ENCODE measurements at regions not wholly inside any gene's neighbourhood (a gene's known extent, or its start where the extent isn't known, plus 50 kb on each side); places are given as distances from the start of the nearest gene placed in this dataset.

DNA sequence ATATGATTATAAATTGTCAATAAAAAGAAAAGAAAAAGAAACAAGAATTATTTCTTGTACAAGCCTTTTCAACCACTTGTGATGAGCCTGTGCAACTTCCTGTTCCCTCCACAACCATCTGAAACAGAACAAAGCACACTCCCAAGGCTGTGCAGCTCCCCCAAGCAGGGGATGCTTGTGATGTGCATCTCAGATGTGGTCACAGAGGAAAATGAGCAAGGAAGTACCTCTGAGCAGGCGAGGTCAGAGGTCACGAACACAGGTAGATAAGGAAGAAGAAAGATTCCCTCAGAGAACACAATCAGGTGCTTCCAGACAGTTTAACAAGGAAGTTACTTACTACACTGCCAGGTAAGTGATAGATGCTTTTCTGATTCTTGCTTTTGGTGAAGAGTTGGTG lies 274.8 kb upstream of the SLC39A10 start:
- Histone ChIP-seq H3K27me3 (ENCODE audit: control insufficient read depth, insufficient read depth, low read length) (no peaks in the 10 kb centered on the region), H3K36me3 (ENCODE audit: control insufficient read depth, insufficient read depth, low read length) (no peaks in the 10 kb centered on the region), H3K4me1 (ENCODE audit: control insufficient read depth, insufficient read depth, low read length) (no peaks in the 10 kb centered on the region), H3K4me3 (ENCODE audit: low read depth, low read length) (no peak overlapping the region), H3K9ac (ENCODE audit: low read length) (no peak overlapping the region), H3K27ac (ENCODE audit: low read depth, low read length) (no peak overlapping the region), H3K9me3 (ENCODE audit: control insufficient read depth, insufficient read depth, low read depth, low read length) (peaks cover 4% of the 10 kb centered on the region)

DNA sequence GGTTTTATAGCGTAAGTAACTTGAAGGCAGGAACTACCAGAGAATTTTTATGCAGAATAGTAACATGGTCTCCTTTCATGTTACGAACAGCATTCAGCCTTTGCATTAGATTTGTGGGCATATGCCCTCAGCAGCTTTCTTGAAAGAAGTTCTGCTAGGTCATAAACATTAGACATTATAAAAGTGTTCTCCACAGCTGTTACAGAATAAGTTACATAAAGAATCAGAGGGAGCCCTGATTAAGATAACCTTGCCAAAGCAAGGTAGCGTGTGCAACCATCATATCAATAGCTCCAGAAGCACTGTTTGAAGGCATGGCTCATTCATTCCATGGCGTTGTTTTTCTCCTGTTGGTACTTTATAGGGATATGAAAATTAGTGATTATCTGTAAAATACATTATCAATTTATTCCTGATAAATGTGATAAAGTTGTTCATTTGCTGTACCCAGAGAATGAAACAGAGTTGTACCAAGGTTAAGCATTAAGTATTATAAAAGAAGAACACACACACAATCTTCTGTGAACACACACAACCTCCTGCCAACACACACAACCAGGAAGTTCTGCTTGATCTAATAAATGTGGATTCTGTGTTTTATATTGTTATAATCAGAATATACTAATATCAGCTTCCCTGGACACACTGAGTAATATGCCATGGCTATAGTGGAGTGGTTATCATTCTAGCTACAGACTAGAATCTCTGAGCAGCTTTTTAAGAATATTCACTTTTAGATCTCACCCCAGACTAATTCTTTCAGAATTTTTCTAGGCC lies 286.7 kb upstream of the SLC39A10 start:
- Histone ChIP-seq H3K4me1 (ENCODE audit: control insufficient read depth, insufficient read depth, low read length) (no peaks in the 10 kb centered on the region), H3K4me3 (ENCODE audit: low read depth, low read length) (no peak overlapping the region), H3K27ac (ENCODE audit: low read depth, low read length) (no peak overlapping the region), H3K9ac (ENCODE audit: low read length) (no peak overlapping the region), H3K9me3 (ENCODE audit: control insufficient read depth, insufficient read depth, low read depth, low read length) (no peaks in the 10 kb centered on the region), H3K27me3 (ENCODE audit: control insufficient read depth, insufficient read depth, low read length) (no peaks in the 10 kb centered on the region), H3K36me3 (ENCODE audit: control insufficient read depth, insufficient read depth, low read length) (no peaks in the 10 kb centered on the region)

DNA sequence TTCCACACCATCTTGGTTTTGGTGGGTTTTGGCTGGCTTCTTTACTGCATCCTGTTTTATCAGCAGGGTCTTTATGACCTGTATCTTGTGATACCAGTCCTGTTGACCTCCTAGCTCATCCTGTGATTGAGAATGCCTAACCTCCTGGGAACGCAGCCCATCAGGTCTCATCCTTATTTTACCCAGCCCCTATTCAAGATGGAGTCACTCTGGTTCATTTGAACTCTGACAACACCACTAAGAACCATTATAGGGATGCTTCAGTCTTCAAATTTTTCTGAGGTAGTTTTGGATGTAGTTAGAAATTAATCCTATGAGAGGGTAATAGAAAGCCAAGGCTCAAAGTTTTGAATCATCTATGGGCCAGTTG lies 287.8 kb upstream of the SLC39A10 start:
- H3K4me3 ChIP-seq (ENCODE audit: low read depth, low read length), result no peak overlapping the region

DNA sequence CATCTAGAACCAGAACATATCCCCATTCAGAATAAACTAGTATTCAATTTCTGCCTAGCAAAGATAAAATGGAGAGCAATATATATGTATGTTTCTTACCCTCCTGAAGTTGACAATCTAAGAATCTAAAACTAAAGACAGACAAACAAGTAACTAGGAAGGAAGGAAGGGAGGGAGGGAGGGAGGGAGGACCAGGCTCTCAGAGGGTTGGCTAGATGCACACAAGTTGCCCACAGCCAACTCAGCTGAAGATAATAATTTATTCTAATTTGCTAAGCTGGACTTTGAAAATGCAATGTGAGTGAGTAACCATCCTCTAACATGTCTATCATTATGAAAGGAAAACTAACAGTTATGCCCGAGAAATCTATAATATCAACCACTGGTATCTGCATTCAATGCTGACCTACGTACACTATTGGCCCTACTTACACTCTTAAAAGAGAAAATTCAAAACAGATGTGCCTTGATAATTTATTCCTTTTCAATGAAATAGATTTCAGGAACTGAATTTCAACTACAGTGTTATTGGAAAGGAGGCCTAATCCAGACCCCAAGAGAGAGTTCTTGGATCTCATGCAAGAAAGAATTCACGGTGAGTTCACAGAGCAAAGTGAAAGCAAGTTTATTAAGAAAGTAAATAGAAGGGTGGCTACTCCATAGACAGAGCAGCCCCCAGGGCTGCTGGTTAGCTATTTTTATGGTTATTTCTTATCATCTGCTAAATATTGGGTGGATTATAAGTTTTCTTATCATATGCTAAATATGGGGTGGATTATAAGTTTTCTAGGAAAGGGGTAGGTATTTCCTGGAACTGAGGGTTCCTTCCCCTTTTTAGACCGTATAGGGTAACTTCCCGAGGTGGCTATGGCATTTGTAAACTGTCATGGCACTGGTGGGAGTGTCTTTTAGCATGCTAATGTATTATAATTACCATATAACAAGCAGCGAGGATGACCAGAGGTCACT lies 288.5 kb upstream of the SLC39A10 start:
- Histone ChIP-seq H3K36me3 (ENCODE audit: control insufficient read depth, insufficient read depth, low read length) (no peaks in the 10 kb centered on the region), H3K27me3 (ENCODE audit: control insufficient read depth, insufficient read depth, low read length) (no peaks in the 10 kb centered on the region), H3K4me3 (ENCODE audit: low read depth, low read length) (no peak overlapping the region), H3K9ac (ENCODE audit: low read length) (no peak overlapping the region), H3K27ac (ENCODE audit: low read depth, low read length) (no peak overlapping the region), H3K9me3 (ENCODE audit: control insufficient read depth, insufficient read depth, low read depth, low read length) (peaks cover 8% of the 10 kb centered on the region; the same call in 1 of the 2 replicates), H3K4me1 (ENCODE audit: control insufficient read depth, insufficient read depth, low read length) (no peaks in the 10 kb centered on the region)

More for the DNA sequence above, 287.8 kb upstream of the SLC39A10 start:
- H3K9ac ChIP-seq (ENCODE audit: low read length), result no peak overlapping the region
- H3K4me1 ChIP-seq (ENCODE audit: control insufficient read depth, insufficient read depth, low read length), result no peaks in the 10 kb centered on the region
- no peak overlapping the region for H3K27ac ChIP-seq (ENCODE audit: low read depth, low read length)
- H3K9me3 ChIP-seq (ENCODE audit: control insufficient read depth, insufficient read depth, low read depth, low read length), result peaks cover 8% of the 10 kb centered on the region; the same call in 1 of the 2 replicates
- H3K27me3 ChIP-seq (ENCODE audit: control insufficient read depth, insufficient read depth, low read length), result no peaks in the 10 kb centered on the region
- no peaks in the 10 kb centered on the region for H3K36me3 ChIP-seq (ENCODE audit: control insufficient read depth, insufficient read depth, low read length)

DNA sequence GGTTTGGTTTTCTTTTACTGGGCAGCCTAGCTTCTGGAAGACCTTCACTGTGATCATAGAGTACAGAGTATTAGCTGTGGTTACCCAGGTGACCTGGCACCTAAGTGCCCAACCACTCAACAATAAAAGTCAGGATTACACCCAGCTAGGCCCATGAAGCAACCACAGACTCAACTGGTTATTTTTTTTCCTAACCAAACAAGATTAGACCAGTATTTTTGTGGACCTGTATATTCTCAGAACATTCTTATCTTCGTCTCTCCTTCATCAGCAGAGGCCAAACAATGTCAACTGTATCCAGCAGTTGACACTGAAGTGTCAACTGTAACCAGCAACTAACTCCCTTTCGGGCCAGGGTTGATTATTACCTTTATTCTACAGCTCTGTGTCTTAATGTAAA lies 289.2 kb upstream of the SLC39A10 start:
- Histone ChIP-seq H3K27ac (ENCODE audit: low read depth, low read length) (no peak overlapping the region), H3K27me3 (ENCODE audit: control insufficient read depth, insufficient read depth, low read length) (no peaks in the 10 kb centered on the region), H3K4me1 (ENCODE audit: control insufficient read depth, insufficient read depth, low read length) (no peaks in the 10 kb centered on the region), H3K36me3 (ENCODE audit: control insufficient read depth, insufficient read depth, low read length) (no peaks in the 10 kb centered on the region), H3K9ac (ENCODE audit: low read length) (no peak overlapping the region), H3K9me3 (ENCODE audit: control insufficient read depth, insufficient read depth, low read depth, low read length) (peaks cover 8% of the 10 kb centered on the region; the same call in 1 of the 2 replicates), H3K4me3 (ENCODE audit: low read depth, low read length) (no peak overlapping the region)

DNA sequence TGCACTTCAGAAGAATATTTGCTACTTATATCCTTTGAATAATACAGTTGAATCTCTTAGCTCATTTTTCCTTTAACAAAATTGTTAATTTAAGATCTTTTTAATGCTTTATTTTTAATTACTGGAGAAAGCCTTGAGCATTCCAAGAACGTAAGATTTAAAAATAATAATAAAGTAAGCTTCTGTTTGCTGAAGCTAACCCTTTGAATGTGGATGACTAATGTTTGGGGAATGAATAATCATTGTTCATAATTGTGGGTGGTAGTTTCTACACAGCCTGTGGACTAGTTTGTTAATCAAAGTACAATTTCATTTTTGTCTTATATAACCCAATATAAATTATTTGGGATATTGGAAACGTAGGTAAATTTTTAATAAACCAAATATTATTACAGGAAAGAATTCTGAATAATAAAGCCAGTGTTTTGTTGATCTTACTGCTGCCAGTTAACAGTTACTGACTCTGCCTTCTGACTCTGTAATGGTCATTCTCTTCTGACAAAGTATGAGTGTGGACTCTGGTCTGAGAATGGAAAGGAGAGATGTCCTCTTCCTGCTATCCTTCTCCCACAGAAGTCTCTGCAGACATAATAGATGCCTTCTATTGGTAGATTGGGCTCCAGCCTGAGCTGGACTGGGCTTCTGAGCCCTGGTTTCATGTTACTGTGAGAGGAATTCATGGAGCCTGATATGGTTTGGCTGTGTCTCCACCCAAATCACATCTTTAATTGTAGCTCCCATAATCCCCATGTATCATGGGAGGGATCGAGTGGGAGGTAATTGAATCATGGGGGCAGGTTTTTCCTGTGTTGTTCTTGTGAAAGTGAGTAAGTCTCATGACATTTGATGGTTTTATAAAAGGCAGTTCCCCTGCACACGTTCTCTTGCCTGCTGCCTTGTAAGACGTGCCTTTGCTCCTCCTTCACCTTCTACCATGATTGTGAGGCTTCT lies 292.7 kb upstream of the SLC39A10 start:
- Histone ChIP-seq H3K27ac (ENCODE audit: low read depth, low read length) (no peak overlapping the region), H3K9ac (ENCODE audit: low read length) (no peak overlapping the region), H3K27me3 (ENCODE audit: control insufficient read depth, insufficient read depth, low read length) (no peaks in the 10 kb centered on the region), H3K4me3 (ENCODE audit: low read depth, low read length) (no peak overlapping the region), H3K36me3 (ENCODE audit: control insufficient read depth, insufficient read depth, low read length) (no peaks in the 10 kb centered on the region), H3K9me3 (ENCODE audit: control insufficient read depth, insufficient read depth, low read depth, low read length) (peaks cover 8% of the 10 kb centered on the region; the same call in 1 of the 2 replicates), H3K4me1 (ENCODE audit: control insufficient read depth, insufficient read depth, low read length) (no peaks in the 10 kb centered on the region)

DNA sequence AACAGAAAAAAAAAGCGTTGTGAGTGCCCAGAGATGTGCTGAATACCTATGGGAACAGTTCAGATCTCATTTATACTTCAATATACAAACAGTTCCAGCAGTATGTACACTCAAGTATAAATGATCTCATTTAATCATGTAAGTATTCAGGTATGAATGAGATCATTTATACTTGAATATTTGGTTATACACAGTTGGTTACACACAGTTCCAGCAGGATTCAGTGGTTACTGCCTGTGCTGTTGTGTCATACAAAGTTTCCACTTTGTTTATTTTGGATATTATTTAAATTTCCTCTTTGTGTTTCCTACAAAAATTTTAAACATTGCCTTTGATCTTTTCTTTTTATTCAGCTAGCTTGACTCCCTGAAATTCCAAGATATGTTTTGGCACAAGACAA lies 293.5 kb upstream of the SLC39A10 start:
- H3K9me3 ChIP-seq (ENCODE audit: control insufficient read depth, insufficient read depth, low read depth, low read length), result peaks cover 8% of the 10 kb centered on the region; the same call in 1 of the 2 replicates
- H3K4me1 ChIP-seq (ENCODE audit: control insufficient read depth, insufficient read depth, low read length), result no peaks in the 10 kb centered on the region
- H3K4me3 ChIP-seq (ENCODE audit: low read depth, low read length), result no peak overlapping the region
- no peak overlapping the region for H3K9ac ChIP-seq (ENCODE audit: low read length)
- H3K27me3 ChIP-seq (ENCODE audit: control insufficient read depth, insufficient read depth, low read length), result no peaks in the 10 kb centered on the region
- H3K36me3 ChIP-seq (ENCODE audit: control insufficient read depth, insufficient read depth, low read length), result no peaks in the 10 kb centered on the region
- no peak overlapping the region for H3K27ac ChIP-seq (ENCODE audit: low read depth, low read length)

DNA sequence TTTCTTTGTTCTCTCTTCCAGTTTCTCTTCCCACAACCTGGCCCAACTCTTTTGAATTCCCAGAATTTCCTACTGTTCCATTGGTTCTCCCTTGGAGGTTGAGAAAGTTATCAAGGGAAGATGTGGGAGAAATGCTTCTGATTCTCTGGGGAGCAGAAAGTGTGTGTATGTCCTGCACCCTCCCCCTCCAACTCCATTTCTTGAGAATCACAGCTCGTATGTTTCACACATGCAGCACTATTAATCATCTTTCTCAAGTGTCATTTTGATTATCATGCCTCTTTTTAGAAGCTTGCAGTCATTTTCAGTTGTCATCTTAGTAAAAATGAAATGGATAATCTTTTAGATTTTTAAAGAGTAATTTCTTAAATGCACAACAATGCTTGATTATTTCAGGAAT lies 296.8 kb upstream of the SLC39A10 start:
- Histone ChIP-seq H3K4me3 (ENCODE audit: low read depth, low read length) (no peak overlapping the region), H3K9ac (ENCODE audit: low read length) (no peak overlapping the region), H3K9me3 (ENCODE audit: control insufficient read depth, insufficient read depth, low read depth, low read length) (peaks cover 12% of the 10 kb centered on the region; the same call in 1 of the 2 replicates), H3K36me3 (ENCODE audit: control insufficient read depth, insufficient read depth, low read length) (no peaks in the 10 kb centered on the region), H3K4me1 (ENCODE audit: control insufficient read depth, insufficient read depth, low read length) (no peaks in the 10 kb centered on the region), H3K27ac (ENCODE audit: low read depth, low read length) (no peak overlapping the region), H3K27me3 (ENCODE audit: control insufficient read depth, insufficient read depth, low read length) (no peaks in the 10 kb centered on the region)

DNA sequence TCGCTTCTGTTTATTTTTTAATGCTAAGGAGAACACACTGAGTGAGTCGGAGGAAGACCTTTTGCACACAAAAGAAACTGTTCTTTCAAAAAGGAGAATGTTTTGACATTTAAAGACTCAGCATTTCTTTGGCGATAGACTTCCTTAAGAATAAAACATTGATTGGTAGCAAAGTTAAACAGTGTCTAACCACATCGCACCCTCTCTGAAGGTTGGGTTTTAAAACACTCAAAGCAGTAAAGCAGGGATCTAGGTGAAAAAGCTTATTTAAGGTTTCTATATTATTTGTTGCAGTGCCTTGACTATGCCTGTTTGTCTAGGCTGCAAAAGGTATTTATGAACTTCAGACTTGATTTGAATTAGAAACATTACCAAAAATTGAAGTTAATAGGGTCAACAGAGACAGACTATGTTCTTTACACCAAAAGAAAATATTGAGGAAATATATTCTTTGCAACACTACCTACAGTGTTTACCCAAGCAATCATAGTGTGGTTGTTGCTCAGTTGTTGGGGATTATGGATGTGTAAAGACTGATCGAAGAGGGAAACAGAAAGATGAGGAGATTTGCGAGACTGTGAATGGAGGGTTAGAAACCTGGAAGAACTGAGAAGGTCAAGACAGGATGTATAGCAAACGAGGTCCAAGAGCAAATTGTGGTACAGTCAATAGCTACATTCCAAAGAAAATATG lies 297.8 kb upstream of the SLC39A10 start:
- Histone ChIP-seq H3K9me3 (ENCODE audit: control insufficient read depth, insufficient read depth, low read depth, low read length) (0 out of 2 replicates have a peak, but pooled peaks cover 4% of the 10 kb centered on the region), H3K27ac (ENCODE audit: low read depth, low read length) (no peak overlapping the region), H3K9ac (ENCODE audit: low read length) (no peak overlapping the region), H3K4me3 (ENCODE audit: low read depth, low read length) (no peak overlapping the region), H3K4me1 (ENCODE audit: control insufficient read depth, insufficient read depth, low read length) (no peaks in the 10 kb centered on the region), H3K36me3 (ENCODE audit: control insufficient read depth, insufficient read depth, low read length) (no peaks in the 10 kb centered on the region), H3K27me3 (ENCODE audit: control insufficient read depth, insufficient read depth, low read length) (no peaks in the 10 kb centered on the region)

DNA sequence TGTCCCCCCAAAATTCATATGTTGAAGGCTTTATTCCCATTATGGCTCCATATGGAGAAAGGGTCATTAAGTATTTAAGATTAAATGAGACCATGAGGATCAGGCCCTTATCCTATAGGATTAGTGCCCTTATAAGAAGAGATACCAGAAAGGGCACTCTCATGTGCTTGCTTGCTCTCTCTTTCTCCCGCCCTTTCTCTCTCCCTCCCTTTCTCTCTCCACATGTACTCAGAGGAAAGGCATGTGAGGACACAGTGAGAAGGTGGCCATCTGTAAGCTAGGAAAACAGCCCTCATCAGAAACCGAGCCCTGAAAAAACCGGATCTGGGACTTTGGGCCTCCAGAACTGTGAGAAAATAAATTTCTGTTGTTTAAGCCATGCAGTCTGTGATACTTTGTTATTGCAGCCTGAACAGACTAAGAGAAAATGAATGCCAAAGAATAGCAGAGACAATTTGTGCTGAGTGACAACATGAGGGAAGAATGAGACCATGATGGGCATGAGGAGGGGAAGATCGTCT lies 300.0 kb upstream of the SLC39A10 start:
- H3K9me3 ChIP-seq (ENCODE audit: control insufficient read depth, insufficient read depth, low read depth, low read length), result 0 out of 2 replicates have a peak, but pooled peaks cover 4% of the 10 kb centered on the region
- H3K27me3 ChIP-seq (ENCODE audit: control insufficient read depth, insufficient read depth, low read length), result no peaks in the 10 kb centered on the region
- no peak overlapping the region for H3K4me3 ChIP-seq (ENCODE audit: low read depth, low read length)
- H3K4me1 ChIP-seq (ENCODE audit: control insufficient read depth, insufficient read depth, low read length), result peaks cover 7% of the 10 kb centered on the region; the same call in 1 of the 2 replicates
- no peak overlapping the region for H3K27ac ChIP-seq (ENCODE audit: low read depth, low read length)
- H3K36me3 ChIP-seq (ENCODE audit: control insufficient read depth, insufficient read depth, low read length), result no peaks in the 10 kb centered on the region
- H3K9ac ChIP-seq (ENCODE audit: low read length), result no peak overlapping the region
